GM23338 (cell line): ENCODE measurements at regions not wholly inside any gene's neighbourhood (a gene's known extent, or its start where the extent isn't known, plus 50 kb on each side); places are given as distances from the start of the nearest gene placed in this dataset.

Source experiments
- ATAC-seq: fragments of 200-7000 bp; cut with Tn5 transposase; 3 replicates; pipeline ENCODE4 v1.9.1; 2020
- DNase-seq: peaks from one replicate; pipeline ENCODE4 v3.0.0-alpha.2; 2015; ENCODE audit warnings: low spot score
- H2AFZ ChIP-seq: fragments of 200-600 bp; sonication (generic); 2 replicates; pipeline ENCODE4 v1.8.0; 2016; ENCODE audit warnings: antibody characterized with exemption, mild to moderate bottlenecking, moderate library complexity
- H3F3A ChIP-seq: fragments of 200-600 bp; sonication (generic); replicated peaks from 2 replicates; pipeline ENCODE4 v1.8.0; 2017; ENCODE audit warnings: antibody characterized with exemption, mixed run types, low read depth
- H3K27ac ChIP-seq: fragments of 200-600 bp; sonication (generic); 2 replicates; pipeline ENCODE4 v1.6.1; 2016; ENCODE audit warnings: low read depth
- H3K27me3 ChIP-seq: fragments of 200-600 bp; sonication (generic); 2 replicates; pipeline ENCODE4 v1.8.0; 2016; ENCODE audit warnings: mild to moderate bottlenecking, mixed run types, moderate library complexity; ENCODE audit not compliant: insufficient read depth
- H3K36me3 ChIP-seq: fragments of 200-600 bp; sonication (generic); 2 replicates; pipeline ENCODE4 v1.8.0; 2016; ENCODE audit warnings: mild to moderate bottlenecking; ENCODE audit not compliant: insufficient read depth
- H3K4me1 ChIP-seq: fragments of 200-600 bp; sonication (generic); 2 replicates; pipeline ENCODE4 v1.8.0; 2016; ENCODE audit warnings: mild to moderate bottlenecking, moderate library complexity; ENCODE audit not compliant: insufficient read depth
- H3K4me2 ChIP-seq: fragments of 200-600 bp; sonication (generic); 2 replicates; pipeline ENCODE4 v1.7.1; 2017; ENCODE audit warnings: mixed run types
- H3K4me3 ChIP-seq: fragments of 200-600 bp; sonication (generic); 2 replicates; pipeline ENCODE4 v1.6.1; 2016; ENCODE audit warnings: mixed run types
- H3K79me2 ChIP-seq: fragments of 200-600 bp; sonication (generic); replicated peaks from 2 replicates; pipeline ENCODE4 v1.8.0; 2017; ENCODE audit warnings: mild to moderate bottlenecking; ENCODE audit not compliant: insufficient read depth
- H3K9me2 ChIP-seq: fragments of 200-600 bp; sonication (generic); 2 replicates; pipeline ENCODE4 v1.8.0; 2017; ENCODE audit not compliant: insufficient read depth
- H4K20me1 ChIP-seq: fragments of 200-600 bp; sonication (generic); replicated peaks from 2 replicates; pipeline ENCODE4 v1.8.0; 2017; ENCODE audit warnings: mild to moderate bottlenecking; ENCODE audit not compliant: insufficient read depth
- H3K27ac Mint-ChIP-seq: 2 replicates; pipeline ENCODE4 v1.8.0; 2020; ENCODE audit warnings: inconsistent platforms, mild to moderate bottlenecking, moderate library complexity, mixed read lengths
- H3K27me3 Mint-ChIP-seq: 3 replicates; pipeline ENCODE4 v1.8.0; 2022; ENCODE audit warnings: low read depth, mild to moderate bottlenecking, moderate library complexity, mixed read lengths, inconsistent platforms; ENCODE audit not compliant: insufficient read depth, poor library complexity
- H3K36me3 Mint-ChIP-seq: 3 replicates; pipeline ENCODE4 v1.8.0; 2021; ENCODE audit warnings: low read depth, mild to moderate bottlenecking, inconsistent platforms, moderate library complexity, mixed read lengths
- H3K4me1 Mint-ChIP-seq: 3 replicates; pipeline ENCODE4 v1.8.0; 2020; ENCODE audit warnings: mild to moderate bottlenecking, inconsistent platforms, mixed read lengths
- H3K4me3 Mint-ChIP-seq: 3 replicates; pipeline ENCODE4 v1.8.0; 2021; ENCODE audit warnings: moderate library complexity, mild to moderate bottlenecking, inconsistent platforms, mixed read lengths
- H3K9me3 Mint-ChIP-seq: 3 replicates; pipeline ENCODE4 v1.8.0; 2020; ENCODE audit warnings: moderate library complexity, mild to moderate bottlenecking, inconsistent platforms, mixed read lengths
- CREB1 ChIP-seq: fragments of 250-450 bp; sonication (Bioruptor Pico); IDR thresholded peaks from 2 replicates; pipeline ENCODE4 v1.5.0; 2020; ENCODE audit warnings: low read depth, mild to moderate bottlenecking, moderate library complexity
- NANOG ChIP-seq: IDR thresholded peaks from 2 replicates; pipeline ENCODE4 v1.6.1; 2016; ENCODE audit warnings: antibody characterized with exemption, borderline replicate concordance
- POLR2AphosphoS5 ChIP-seq: IDR thresholded peaks from 2 replicates; pipeline ENCODE4 v1.6.1; 2016; ENCODE audit warnings: antibody characterized with exemption, low read depth
- STAT1 ChIP-seq: IDR thresholded peaks from one replicate; pipeline ENCODE4 v1.6.1; 2016; ENCODE audit warnings: antibody characterized with exemption; ENCODE audit not compliant: unreplicated experiment
- ZNF114 ChIP-seq: fragments of 250-450 bp; sonication (Bioruptor Pico); IDR thresholded peaks from 2 replicates; pipeline ENCODE4 v1.5.0; 2020; ENCODE audit warnings: mild to moderate bottlenecking, moderate library complexity
- ZNF331 ChIP-seq: fragments of 250-450 bp; sonication (Bioruptor Pico); IDR thresholded peaks from 2 replicates; pipeline ENCODE4 v1.5.0; 2020; ENCODE audit warnings: low read depth, mild to moderate bottlenecking, moderate library complexity
- TF ChIP-seq, protein P1 (sequence below): IDR thresholded peaks from 2 replicates; pipeline ENCODE4 v1.6.1; 2016; ENCODE audit warnings: antibody characterized with exemption
- TF ChIP-seq, protein P2 (sequence below), 2 experiments: fragments of 200-600 bp in 1 of 2; sonication (generic) in 1 of 2; conservative IDR thresholded peaks; 2 replicates each; pipeline versions ENCODE4 v1.5.1 to v1.6.1; 2016 to 2017; ENCODE audit warnings: antibody characterized with exemption in 2 of 2, low read depth in 2 of 2, mild to moderate bottlenecking in 2 of 2, moderate library complexity in 1 of 2
- TF ChIP-seq, protein P3 (sequence below): fragments of 250-450 bp; sonication (Bioruptor Pico); IDR thresholded peaks from 2 replicates; pipeline ENCODE4 v1.5.0; 2020; ENCODE audit warnings: mild to moderate bottlenecking, moderate library complexity

DNA sequence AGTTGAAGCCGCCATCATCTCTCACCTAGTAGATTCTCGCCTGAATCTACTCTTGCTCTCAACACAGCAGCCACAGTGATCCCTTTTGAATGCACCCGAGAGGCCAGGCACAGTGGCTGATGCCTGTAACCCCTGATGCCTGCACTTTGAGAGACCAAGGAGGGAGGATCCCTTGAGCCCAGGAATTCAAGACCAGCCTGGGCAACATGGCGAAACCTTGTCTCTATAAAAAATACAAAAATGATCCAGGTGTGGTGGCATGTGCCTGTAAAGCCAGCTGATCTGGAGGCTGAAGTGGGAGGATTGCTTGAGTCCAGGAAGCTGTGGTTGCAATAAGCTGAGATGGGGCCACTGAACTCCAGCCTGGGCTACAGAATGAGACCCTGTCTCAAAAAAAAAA lies 60.3 kb upstream of the EML4 start:
- ATAC-seq (no peak), DNase-seq (no peak)
- Mint-ChIP-seq H3K9me3 (no peaks in the 10 kb centered on the region), H3K4me1 (peaks cover 24% of the 10 kb centered on the region), H3K27ac (no peak overlapping the region), H3K4me3 (no peak overlapping the region), H3K36me3 (no peaks in the 10 kb centered on the region), H3K27me3 (no peaks in the 10 kb centered on the region)
- H2AFZ ChIP-seq: no peak overlapping the region
- no peaks in the 10 kb centered on the region for H3K36me3 ChIP-seq
- no peaks in the 10 kb centered on the region for H4K20me1 ChIP-seq
- peaks cover 32% of the 10 kb centered on the region for H3K4me1 ChIP-seq
- no peaks in the 10 kb centered on the region for H3K79me2 ChIP-seq
- H3F3A ChIP-seq: 0 out of 2 replicates have a peak, but pooled peaks cover 5% of the 10 kb centered on the region
- no peak for TF ChIP-seq CREB1 (CRISPR knock-in tag)
- no peak for TF ChIP-seq POLR2AphosphoS5
- TF ChIP-seq NANOG: no peak
- TF ChIP-seq, protein P1, sequence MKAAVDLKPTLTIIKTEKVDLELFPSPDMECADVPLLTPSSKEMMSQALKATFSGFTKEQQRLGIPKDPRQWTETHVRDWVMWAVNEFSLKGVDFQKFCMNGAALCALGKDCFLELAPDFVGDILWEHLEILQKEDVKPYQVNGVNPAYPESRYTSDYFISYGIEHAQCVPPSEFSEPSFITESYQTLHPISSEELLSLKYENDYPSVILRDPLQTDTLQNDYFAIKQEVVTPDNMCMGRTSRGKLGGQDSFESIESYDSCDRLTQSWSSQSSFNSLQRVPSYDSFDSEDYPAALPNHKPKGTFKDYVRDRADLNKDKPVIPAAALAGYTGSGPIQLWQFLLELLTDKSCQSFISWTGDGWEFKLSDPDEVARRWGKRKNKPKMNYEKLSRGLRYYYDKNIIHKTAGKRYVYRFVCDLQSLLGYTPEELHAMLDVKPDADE: no peak
- TF ChIP-seq ZNF331: no peak
- TF ChIP-seq, protein P2, sequence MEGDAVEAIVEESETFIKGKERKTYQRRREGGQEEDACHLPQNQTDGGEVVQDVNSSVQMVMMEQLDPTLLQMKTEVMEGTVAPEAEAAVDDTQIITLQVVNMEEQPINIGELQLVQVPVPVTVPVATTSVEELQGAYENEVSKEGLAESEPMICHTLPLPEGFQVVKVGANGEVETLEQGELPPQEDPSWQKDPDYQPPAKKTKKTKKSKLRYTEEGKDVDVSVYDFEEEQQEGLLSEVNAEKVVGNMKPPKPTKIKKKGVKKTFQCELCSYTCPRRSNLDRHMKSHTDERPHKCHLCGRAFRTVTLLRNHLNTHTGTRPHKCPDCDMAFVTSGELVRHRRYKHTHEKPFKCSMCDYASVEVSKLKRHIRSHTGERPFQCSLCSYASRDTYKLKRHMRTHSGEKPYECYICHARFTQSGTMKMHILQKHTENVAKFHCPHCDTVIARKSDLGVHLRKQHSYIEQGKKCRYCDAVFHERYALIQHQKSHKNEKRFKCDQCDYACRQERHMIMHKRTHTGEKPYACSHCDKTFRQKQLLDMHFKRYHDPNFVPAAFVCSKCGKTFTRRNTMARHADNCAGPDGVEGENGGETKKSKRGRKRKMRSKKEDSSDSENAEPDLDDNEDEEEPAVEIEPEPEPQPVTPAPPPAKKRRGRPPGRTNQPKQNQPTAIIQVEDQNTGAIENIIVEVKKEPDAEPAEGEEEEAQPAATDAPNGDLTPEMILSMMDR (conservative IDR thresholded peaks at IDR 0.05; ENCODE audit: low read depth in 2 of 2): no peak
- no peak for TF ChIP-seq ZNF114
- TF ChIP-seq, protein P3, sequence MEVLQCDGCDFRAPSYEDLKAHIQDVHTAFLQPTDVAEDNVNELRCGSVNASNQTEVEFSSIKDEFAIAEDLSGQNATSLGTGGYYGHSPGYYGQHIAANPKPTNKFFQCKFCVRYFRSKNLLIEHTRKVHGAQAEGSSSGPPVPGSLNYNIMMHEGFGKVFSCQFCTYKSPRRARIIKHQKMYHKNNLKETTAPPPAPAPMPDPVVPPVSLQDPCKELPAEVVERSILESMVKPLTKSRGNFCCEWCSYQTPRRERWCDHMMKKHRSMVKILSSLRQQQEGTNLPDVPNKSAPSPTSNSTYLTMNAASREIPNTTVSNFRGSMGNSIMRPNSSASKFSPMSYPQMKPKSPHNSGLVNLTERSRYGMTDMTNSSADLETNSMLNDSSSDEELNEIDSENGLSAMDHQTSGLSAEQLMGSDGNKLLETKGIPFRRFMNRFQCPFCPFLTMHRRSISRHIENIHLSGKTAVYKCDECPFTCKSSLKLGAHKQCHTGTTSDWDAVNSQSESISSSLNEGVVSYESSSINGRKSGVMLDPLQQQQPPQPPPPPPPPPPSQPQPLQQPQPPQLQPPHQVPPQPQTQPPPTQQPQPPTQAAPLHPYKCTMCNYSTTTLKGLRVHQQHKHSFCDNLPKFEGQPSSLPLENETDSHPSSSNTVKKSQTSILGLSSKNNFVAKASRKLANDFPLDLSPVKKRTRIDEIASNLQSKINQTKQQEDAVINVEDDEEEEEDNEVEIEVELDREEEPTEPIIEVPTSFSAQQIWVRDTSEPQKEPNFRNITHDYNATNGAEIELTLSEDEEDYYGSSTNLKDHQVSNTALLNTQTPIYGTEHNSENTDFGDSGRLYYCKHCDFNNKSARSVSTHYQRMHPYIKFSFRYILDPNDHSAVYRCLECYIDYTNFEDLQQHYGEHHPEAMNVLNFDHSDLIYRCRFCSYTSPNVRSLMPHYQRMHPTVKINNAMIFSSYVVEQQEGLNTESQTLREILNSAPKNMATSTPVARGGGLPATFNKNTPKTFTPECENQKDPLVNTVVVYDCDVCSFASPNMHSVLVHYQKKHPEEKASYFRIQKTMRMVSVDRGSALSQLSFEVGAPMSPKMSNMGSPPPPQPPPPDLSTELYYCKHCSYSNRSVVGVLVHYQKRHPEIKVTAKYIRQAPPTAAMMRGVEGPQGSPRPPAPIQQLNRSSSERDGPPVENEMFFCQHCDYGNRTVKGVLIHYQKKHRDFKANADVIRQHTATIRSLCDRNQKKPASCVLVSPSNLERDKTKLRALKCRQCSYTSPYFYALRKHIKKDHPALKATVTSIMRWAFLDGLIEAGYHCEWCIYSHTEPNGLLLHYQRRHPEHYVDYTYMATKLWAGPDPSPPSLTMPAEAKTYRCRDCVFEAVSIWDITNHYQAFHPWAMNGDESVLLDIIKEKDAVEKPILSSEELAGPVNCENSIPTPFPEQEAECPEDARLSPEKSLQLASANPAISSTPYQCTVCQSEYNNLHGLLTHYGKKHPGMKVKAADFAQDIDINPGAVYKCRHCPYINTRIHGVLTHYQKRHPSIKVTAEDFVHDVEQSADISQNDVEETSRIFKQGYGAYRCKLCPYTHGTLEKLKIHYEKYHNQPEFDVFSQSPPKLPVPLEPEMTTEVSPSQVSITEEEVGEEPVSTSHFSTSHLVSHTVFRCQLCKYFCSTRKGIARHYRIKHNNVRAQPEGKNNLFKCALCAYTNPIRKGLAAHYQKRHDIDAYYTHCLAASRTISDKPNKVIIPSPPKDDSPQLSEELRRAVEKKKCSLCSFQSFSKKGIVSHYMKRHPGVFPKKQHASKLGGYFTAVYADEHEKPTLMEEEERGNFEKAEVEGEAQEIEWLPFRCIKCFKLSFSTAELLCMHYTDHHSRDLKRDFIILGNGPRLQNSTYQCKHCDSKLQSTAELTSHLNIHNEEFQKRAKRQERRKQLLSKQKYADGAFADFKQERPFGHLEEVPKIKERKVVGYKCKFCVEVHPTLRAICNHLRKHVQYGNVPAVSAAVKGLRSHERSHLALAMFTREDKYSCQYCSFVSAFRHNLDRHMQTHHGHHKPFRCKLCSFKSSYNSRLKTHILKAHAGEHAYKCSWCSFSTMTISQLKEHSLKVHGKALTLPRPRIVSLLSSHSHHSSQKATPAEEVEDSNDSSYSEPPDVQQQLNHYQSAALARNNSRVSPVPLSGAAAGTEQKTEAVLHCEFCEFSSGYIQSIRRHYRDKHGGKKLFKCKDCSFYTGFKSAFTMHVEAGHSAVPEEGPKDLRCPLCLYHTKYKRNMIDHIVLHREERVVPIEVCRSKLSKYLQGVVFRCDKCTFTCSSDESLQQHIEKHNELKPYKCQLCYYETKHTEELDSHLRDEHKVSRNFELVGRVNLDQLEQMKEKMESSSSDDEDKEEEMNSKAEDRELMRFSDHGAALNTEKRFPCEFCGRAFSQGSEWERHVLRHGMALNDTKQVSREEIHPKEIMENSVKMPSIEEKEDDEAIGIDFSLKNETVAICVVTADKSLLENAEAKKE (CRISPR knock-in tag): no peak
- TF ChIP-seq STAT1: no peak
- H3K9me2 ChIP-seq: peaks cover 3% of the 10 kb centered on the region; the same call in 1 of the 2 replicates
- no peak overlapping the region for H3K27ac ChIP-seq
- no peak overlapping the region for H3K4me2 ChIP-seq
- H3K27me3 ChIP-seq: no peaks in the 10 kb centered on the region
- no peak overlapping the region for H3K4me3 ChIP-seq
